Spleen (tissue), 7 donors: ENCODE measurements at regions not wholly inside any gene's neighbourhood (a gene's known extent, or its start where the extent isn't known, plus 50 kb on each side); places are given as distances from the start of the nearest gene placed in this dataset.

Experiments
- POLR2A ChIP-seq, 3 donors: fragments of 450-650 bp; IDR thresholded peaks; one replicate each; pipeline ENCODE4 v1.5.1; 2017; ENCODE audit warnings: antibody characterized with exemption in 3 of 3, mild to moderate bottlenecking in 1 of 3
- POLR2AphosphoS5 ChIP-seq, 3 donors: sonication (generic); formaldehyde crosslinking; IDR thresholded peaks; one replicate each; pipeline ENCODE4 v1.5.1; 2017; ENCODE audit warnings: antibody characterized with exemption in 3 of 3
- TF ChIP-seq, protein P1 (sequence below), 11 experiments: fragments of 200-600 bp in 7 of 11; fragments of 450-650 bp in 4 of 11; sonication (generic) in 4 of 11; IDR thresholded peaks in 8 of 11; conservative IDR thresholded peaks in 3 of 11; 1 replicate in 7 of 11; 2 replicates in 4 of 11; pipeline versions ENCODE4 v1.4.0 to v1.8.0; 2016 to 2021; ENCODE audit warnings: antibody characterized with exemption in 11 of 11, inconsistent platforms in 4 of 11, mild to moderate bottlenecking in 1 of 11
- donor health status: DM: no; HTN: no; CAD: no; lungs with moderate emphysema.
- donor health status: DM: no; HTN: no; CAD: no.
- donor health status: DM: no; HTN: no; CAD: no.

DNA sequence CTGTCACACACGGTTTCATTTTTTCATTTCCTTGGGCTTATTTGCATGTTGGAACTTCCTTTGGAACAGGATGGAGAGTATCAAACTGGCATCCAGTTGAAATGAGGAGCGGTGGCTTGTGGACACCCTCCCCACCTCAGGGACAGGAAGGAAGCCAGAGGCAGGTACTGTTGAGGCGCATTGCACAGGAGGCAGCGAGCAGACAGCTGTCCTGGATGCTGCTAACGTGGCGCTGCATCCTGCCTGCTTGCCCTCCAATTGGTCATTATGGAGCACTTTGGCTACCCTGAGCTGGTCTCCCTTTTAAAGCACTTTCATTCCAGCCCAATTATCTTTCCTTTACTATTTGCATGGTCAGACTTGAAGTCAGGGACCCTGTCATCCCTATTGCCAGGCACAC lies 80.7 kb upstream of the ITGA4 start:
- TF ChIP-seq, protein P1, sequence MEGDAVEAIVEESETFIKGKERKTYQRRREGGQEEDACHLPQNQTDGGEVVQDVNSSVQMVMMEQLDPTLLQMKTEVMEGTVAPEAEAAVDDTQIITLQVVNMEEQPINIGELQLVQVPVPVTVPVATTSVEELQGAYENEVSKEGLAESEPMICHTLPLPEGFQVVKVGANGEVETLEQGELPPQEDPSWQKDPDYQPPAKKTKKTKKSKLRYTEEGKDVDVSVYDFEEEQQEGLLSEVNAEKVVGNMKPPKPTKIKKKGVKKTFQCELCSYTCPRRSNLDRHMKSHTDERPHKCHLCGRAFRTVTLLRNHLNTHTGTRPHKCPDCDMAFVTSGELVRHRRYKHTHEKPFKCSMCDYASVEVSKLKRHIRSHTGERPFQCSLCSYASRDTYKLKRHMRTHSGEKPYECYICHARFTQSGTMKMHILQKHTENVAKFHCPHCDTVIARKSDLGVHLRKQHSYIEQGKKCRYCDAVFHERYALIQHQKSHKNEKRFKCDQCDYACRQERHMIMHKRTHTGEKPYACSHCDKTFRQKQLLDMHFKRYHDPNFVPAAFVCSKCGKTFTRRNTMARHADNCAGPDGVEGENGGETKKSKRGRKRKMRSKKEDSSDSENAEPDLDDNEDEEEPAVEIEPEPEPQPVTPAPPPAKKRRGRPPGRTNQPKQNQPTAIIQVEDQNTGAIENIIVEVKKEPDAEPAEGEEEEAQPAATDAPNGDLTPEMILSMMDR (IDR thresholded peaks at IDR 0.05 in 8 of 11, conservative IDR thresholded peaks at IDR 0.05 in 3 of 11) = no peak
- TF ChIP-seq POLR2A (IDR thresholded peaks at IDR 0.05) = no peak
- TF ChIP-seq POLR2AphosphoS5 (IDR thresholded peaks at IDR 0.05) = no peak
